SKM-1 treated with dmso at 0.1 percent for 144 hours (cell line): ENCODE measurements at regions not wholly inside any gene's neighbourhood (a gene's known extent, or its start where the extent isn't known, plus 50 kb on each side); places are given as distances from the start of the nearest gene placed in this dataset.
"Not testable (repeated sequence)": the region's sequence is repeated elsewhere in the genome, so short reads cannot be mapped to it uniquely, and the experiment has no call there.

Experiments used
- DNase-seq: peaks from one replicate; lab custom pipeline; 2025; ENCODE audit not compliant: unreplicated experiment; lab: John Stamatoyannopoulos, UW

DNA sequence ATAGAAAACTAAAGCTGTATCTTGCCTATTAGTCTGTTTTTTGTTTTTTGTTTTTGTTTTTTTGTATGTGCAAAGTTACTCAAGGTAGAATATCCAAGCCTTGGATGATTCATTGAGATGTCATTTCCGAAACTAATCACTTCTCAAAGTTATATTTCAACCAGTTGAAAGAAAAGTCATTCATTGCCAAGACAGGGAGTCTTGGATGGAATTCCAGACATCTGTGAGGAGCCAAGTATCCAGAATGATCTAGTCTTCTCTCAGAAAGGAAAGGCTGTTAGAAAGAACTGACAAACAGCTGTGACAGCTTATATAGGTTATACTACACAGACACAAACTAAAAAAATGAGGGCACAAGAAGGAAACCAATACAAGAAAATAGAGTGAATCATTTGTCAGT lies 141.1 kb upstream of the NDST3 start:
- DNase-seq = no peak

DNA sequence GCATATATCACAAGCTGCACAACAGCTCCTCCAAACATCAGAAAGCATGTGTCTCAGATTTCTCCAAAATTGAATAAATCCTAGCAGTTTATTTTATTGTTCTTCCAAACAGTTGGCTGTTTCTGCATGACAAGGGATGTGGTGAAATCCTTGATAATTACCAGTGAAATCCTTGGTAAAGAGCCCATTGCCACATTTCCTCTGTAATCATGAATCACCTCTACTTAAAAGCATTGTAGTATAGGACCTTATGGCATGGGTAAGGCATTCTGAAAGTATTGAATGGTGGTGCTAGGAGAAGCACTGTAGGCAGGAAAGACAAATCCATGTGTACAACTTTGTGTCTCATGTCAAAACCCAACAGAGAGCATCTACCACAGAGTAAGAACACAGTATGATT lies 135.8 kb upstream of the NDST3 start:
- no peak for DNase-seq

DNA sequence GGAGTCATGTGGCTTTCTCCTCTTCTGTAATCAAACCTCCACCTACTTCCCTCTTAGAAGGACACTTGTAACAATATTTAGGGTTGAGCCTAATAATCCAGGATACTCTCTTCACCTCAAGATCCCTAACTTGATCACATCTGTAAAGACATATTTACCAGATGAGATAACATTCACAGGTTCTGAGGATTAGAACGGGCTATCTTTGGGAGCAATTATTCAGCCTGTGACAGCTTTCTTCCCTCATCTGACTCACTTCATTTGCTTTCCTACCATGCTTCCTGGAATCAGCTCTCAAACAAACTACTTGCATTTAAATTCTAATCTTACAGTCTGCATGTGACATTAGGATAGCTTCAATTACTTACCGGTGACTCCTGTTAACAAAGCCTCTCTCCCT lies 133.5 kb upstream of the NDST3 start:
- DNase-seq = no peak

DNA sequence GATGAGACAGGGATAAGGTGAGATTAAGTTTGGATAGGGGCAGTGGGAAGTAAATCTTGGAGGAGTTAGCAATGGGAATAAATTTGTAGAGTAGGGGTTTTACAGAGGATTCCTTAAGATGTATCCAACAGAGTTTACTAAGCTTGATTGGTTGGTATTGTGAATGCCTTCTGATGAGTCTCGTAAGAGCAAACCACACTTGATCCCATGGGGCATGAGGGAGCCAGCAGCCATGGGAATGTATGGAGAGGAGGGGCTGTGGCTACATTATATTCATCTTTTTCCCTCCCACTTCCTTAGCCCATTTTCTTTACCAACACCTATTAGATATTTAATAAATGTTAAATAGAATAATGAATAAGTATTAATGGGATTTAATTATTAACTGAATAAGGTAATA lies 126.6 kb upstream of the NDST3 start:
- no peak for DNase-seq

DNA sequence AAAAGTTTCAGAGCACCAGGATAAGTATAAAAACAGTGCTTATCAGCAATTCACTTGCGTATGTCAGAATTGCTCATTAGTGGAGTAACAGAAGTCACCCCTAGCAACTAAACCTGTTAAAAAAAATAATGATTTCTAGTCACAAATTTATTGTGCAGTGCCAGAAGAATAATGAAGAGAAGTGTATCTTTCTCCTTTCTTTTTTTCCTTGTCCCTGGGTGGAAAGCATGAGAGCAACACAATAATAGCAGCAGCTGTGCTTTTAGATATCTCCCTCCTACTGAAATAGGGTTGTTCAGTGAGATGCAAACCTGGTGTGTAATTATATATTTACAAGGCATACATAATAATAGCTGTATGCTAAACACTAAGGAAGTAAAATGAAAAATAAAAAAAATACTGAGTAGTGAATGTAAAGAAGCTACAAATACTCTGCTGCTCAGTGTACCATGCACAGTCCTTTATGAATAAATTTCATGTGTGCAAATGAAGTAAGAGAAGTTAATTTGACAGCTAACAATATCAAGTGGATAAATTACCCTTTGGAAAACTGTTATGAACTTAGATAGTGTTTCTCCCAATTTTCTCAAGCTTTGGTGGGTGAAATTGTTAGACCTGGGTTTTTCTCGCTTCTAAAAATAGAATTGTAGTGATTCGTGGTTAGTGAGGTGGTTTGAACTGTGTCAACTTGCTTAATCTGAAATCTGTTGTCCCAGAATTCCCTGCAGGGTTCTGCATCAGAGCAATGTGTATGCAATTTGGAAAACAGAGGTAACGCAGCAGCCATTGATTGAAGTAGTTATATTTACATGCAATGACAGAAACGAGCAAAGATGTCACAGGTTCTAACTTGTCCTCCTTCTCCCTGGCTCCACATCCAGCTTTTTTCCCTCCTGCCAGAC lies 125.7 kb upstream of the NDST3 start:
- no peak for DNase-seq

DNA sequence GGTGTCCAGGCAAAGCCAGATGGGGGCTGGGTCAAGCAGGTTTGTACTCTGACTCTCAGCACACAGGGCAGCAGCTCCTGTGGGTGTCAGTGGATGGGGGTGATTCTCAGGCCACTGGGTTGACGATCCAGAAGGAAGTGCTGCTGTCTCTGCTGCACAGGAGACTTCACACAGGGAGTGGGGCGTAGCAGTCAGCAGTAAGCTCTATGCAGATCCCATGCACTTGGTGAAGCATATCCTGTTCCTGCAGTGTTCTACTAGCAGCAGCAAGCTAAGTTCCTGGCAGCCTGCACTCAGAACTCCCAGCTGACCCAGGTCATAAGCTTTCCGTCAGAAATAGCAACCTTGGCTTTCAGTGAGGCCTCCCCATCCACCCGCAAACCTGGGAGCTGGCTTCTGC lies 117.6 kb upstream of the NDST3 start:
- DNase-seq = no peak

DNA sequence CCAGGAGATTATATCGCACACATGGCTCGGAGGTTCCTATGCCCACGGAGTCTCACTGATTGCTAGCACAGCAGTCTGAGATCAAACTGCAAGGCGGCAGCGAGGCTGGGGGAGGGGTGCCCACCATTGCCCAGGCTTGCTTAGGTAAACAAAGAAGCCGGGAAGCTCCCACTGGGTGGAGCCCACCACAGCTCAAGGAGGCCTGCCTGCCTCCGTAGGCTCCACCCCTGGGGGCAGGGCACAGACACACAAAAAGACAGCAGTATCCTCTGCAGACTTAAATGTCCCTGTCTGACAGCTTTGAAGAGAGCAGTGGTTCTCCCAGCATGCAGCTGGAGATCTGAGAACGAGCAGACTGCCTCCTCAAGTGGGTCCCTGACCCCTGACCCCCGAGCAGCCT lies 112.0 kb upstream of the NDST3 start:
- DNase-seq = not testable (repeated sequence)

DNA sequence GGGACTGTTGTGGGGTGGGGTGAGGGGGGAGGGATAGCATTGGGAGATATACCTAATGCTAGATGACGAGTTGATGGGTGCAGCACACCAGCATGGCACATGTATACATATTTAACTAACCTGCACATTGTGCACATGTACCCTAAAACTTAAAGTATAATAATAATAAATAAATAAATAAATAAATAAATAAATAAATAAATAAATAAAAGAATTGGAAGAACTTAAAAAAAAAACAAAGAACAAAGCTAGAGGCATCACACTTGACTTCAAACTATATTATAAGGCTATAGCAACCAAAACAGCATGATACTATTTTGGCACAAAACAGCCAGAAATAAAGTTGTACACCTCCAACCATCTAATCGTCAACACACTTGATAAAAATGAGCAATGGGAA lies 106.5 kb upstream of the NDST3 start:
- DNase-seq = not testable (repeated sequence)

DNA sequence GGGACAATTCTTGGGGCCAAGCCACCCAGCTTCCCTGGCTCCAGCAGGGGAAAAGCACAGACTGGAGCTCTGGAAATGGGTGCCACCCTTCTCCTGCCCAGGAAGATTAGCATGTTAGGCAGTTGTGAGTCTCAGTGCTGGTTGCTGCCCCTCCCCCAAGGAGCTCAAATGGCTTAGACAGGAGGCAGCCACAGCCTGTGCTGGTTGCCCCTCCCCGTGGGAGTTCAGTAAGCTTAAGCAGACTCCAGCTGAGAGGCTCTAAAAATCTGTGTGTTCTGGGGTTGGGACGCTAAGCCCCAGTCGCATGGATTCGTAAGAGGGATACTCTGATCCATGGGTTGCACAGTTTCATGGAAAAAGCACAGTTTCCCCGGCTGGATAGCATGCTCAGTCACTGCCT lies 92.7 kb upstream of the NDST3 start:
- DNase-seq = no peak

DNA sequence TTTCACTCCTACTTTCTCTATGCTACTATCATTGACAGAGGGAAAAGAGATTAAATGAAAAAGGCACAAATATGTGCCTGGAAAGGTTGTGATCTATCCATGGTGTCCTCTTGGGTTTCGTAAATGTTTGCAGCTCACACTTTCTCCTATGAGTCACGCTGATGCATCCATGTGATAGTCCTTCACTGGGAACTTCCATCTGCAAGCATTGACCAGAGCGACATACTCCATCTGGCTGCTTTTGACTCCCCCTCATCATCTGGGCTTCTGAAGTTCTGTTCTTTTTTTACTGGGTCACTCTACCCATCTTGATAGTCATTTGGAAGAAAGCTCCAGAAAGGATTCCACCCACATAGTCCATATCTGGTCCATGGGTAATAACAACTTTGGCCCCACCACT lies 84.7 kb upstream of the NDST3 start:
- no peak for DNase-seq

DNA sequence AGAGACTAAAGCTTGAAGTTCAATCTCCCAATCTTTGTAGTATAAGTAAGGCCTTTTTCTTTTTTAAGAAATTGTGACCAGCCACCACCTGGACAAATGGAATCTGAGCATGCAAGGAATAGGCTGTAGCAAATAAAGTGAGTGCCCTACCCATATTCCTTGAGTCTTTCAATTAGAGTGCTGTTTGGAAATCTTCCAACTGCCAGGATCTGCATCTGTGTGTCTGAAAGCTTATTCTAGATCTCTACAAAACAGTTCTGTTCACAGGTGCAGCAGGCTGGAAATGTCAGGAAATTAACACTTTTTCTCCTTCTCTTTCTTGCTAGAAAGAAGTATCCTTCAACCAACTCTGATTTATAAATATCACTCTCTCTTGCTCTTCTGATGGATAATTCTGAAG lies 76.7 kb upstream of the NDST3 start:
- no peak for DNase-seq

DNA sequence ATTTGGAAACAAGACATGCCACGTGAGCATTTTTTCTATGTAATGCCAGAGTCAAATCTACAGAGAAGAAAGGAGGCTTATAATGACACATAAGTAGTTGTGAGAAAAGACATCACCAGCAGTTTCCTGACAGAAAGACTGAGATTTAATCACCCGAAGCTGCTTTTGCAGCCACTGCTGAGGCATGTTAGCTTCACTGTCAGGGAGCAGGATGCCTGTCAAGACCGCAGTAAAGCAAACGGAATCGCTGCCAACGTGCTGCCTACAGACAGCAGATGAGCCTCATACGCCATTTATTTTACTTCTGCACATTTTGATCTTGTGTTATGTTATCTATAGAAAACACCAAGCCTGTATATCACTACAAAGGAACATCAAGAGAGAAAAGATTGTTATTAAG lies 68.7 kb upstream of the NDST3 start:
- DNase-seq = no peak

DNA sequence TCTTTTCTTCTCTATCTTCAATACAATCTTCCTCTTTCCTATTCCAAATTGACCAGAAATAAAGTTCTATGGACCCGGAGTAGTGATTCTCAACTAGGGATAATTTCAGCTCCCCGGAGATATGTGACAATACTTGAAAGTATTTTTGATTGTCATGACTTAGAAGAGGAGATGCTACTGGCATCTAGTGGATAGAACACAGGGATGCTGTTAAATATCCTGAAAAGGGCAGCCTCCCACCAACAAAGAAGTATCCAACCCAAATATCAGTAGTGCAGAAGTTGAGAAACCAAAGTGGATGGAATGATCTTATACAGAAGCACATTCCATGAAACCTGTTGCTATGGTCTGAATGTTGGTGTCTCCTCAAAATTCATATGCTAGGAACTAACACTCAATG lies 65.7 kb upstream of the NDST3 start:
- DNase-seq = no peak

DNA sequence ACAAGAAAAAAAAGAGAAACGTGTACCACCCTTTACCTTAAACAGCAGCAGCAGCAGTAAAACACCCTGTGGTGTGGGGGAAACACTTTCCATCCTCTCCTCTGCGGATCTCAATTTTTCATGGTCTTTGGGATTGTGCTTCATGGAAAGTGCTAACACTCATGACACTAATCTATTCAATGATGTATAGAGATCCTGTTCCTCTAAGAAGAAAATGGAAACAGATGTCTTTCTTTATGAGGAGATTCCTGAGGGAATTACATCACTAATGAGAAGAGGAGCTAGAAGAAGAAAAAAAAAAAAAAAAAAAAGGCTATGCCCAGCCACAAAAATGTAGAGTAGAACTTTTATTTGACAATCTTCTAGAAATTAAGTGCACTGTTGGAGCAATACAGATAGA lies 62.9 kb upstream of the NDST3 start:
- no peak for DNase-seq

DNA sequence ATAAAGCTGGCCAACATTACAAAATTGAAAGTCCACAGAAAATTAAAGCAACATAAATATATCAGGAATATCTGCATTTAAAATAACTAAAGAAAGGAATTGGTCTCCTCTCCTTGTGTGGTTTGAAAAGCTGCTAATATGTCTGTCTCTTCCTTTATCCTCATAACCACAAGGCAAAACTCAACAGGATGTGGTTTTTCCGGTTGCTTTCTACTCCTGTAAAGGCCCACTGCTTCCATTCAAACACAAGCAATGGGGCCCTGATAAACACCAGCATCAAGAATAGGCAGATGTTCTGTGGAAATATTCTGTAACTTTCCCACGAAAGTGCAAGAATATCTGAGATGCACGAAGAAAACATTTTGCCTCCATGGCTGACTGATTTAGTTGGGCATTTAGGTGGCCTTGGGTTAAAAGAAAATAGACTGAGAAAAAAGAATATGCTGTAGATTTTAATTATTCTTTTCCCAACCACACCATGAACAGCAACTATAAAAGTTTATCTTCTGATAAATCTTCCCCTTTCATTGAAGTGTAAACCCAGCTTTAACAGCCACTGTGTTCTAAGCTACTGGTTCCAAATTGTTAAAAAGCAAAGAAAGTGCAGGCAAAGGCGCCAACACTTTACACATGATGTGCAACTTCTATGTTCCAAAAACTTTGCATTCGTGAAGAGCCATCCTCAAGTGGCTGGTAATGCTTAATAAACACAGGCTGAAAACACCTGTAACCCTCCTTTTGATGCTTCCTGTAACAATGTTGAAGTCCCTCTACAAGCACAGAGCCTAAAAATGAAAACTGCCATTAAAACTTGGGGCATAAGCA lies 50.5 kb upstream of the NDST3 start:
- DNase-seq = peak; percentile 79

DNA sequence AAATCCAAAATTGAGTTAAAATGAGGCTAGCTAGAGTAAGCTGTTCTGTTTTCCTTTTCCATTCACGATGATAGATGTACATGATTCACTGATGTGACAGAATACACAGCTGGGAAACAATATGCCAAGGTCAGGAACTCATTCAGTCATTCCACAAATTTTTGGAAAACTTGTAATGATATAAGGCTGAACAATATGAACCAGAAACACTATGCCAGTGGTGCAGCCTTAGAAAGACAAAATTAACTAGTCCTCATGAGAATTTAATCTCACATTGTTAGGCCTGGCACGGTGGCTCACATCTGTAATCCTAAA lies 50.0 kb upstream of the NDST3 start:
- DNase-seq = no peak
